NCI-H526 treated with DMSO at 0.1 percent for 48 hours (cell line): ENCODE measurements at regions not wholly inside any gene's neighbourhood (a gene's known extent, or its start where the extent isn't known, plus 50 kb on each side); places are given as distances from the start of the nearest gene placed in this dataset.

ENCODE experiments used
- DNase-seq: peaks from one replicate; lab custom pipeline; 2025; lab: John Stamatoyannopoulos, UW

DNA sequence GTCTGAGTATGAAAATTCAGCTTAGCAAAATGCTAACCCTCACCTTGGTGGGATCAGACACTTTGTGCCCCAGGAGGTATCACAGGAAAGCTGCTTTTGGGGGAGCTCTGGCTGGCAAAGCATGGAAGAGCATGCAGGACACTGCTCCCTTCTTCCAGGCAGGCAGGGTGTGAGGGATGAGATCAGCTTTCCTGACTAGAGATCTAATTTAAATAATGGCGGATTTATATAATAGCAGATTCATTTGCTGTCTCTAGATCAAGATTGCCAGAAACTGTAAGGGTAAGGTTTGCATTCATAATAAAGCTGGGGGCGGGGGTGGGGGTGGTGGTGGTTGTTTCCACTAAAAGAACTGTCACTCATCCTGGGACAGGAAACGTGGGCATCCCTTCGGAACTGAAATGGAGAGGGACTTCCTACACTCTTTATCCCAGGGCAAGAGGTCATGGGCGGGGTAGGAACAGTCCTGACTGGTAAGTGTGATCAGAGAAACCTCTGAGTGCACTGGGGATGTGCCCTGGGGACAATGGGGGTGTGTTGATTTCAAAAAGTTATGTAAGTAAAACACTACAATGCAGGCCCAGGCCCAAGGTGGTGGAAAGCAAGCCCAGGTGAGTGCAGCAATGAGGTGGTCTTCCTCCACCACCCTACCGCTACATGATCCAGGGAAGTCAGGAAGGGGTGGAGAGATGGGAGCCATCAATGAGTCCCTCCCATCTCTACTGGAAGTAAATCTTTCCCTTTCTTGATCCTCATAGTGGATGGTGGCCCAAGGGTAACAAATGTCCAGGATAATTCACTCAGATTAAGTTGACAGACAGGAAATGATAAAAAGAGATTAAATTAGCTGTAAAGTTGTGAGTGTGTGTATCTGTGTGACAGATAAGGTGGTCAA lies 171.4 kb upstream of the SERPINE2 start:
- no peak for DNase-seq

DNA sequence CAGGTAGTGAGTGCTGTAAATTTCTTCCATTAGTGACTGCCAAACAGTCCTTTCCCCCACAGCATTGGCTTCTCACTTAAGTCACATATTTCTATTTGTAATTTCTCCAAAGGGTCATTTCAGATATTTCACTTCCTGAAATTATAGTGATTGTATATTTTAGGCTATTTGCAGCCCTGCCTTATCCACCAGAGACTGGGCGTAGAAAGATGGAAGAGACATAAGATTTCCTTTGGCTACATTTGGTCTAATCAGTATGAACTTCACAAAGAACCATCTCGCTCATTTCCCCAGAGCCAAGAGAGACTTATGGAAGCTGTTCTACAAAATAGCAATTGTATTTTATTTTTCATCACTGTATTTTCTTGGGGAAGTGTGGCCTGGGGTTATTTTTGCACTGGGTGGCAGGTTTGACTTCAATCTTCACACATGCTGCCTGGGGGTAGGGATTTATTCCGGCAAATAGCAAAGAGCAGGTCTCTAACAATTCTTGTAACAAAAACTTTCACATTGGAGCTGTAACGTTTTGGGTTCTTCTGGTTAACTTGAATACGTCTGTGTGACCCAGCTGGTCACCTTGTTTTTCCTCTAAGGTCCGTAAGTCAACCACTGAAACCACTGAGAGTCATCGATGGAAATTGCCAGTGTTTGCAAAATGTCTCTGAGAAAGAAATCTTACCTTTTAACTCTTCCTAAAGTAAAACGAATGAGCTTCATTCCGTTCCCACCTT lies 170.6 kb upstream of the SERPINE2 start:
- DNase-seq: no peak

DNA sequence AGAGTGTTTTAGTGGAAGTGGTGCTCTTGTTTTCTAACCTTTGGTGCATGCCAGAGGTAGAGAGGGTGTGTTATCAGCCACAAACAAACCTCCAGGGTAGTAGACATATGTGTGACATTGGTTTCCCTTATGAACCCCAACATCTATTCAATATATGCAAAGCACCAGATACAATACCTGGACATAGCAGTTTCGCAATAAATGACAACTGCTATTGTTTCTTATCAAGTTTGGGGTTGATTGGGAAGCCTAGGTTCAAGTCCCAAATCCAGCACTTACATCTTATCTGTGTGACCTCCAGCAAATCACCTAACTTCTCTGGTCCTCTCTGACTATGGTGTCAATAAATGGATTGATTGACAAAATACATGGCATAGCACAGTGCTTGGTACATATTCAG lies 169.4 kb upstream of the SERPINE2 start:
- DNase-seq: no peak

DNA sequence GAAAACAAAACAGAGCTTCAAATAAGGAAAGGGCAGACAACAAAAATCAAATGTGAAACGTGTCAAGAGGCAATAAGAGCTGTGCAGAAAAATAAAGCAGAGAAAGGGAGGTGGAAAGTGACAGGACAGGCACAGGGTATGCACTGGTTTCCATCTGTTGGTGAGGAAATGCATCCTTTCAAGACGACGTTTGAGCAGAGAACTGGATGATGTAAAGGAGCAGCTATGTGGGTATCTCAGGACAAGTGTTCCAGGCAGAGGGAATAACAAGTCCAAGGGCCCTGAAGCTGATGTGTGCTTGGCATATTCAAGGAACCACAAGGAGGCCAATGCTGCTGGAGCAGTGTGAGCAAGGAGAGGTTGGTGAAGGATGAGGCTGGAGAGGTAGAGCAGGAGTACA lies 168.9 kb upstream of the SERPINE2 start:
- no peak for DNase-seq

- DNase-seq: no peak
Measured at GRCh38 chr2:224206816-224207215, 167.7 kb upstream of the SERPINE2 start.

DNA sequence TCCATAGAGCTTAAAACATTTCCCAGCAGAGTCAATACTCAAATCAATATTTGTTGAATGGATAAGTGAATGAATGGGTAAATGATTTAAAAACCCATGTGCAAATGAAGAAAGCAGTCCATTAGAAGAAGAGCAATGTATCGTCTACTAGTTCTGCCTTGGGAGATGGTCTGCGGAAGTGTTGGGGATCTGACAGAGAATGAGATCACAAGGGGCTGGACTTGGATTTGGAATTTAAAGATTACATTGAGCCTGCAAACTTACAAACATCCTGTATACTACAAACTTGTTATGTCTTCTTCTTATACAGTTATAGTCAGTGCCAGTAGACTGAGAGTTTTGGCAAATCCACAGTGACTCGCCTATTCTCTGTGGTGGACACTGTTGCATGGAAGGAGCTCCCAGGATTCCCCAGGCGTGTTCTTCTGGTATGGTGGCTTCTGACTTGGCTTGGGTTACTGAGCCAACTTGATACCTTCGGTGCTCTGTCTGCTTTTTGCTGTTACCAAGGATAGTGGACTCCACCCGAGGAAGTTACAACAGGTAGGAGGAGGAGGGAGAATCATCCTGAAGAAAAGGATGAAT lies 163.3 kb upstream of the SERPINE2 start:
- no peak for DNase-seq

- no peak for DNase-seq
Measured at GRCh38 chr2:224198436-224198835, 159.3 kb upstream of the SERPINE2 start.

DNA sequence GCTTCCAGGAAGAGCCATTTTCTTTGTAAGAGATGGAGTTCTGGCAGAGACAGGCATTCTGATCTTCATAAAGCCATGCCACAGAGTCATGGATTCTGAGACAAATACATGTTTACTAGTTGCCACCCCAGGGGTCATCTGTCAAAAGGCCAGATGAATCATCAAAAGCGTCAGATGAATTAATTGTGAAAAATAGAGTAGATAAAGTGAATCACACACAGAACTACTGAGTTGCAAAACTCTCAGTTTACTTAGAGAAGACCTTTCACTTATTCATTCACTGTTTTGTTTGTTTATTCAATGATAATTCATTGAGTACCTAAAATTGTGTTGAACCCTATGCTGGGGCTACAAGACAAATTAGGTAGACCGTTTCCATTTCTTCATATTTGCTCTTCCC lies 157.7 kb upstream of the SERPINE2 start:
- no peak for DNase-seq

GRCh38 chr2:224195925-224196571 lies 157.0 kb upstream of the SERPINE2 start:
- no peak for DNase-seq

GRCh38 chr2:224194161-224194560 lies 155.1 kb upstream of the SERPINE2 start:
- DNase-seq: no peak

DNA sequence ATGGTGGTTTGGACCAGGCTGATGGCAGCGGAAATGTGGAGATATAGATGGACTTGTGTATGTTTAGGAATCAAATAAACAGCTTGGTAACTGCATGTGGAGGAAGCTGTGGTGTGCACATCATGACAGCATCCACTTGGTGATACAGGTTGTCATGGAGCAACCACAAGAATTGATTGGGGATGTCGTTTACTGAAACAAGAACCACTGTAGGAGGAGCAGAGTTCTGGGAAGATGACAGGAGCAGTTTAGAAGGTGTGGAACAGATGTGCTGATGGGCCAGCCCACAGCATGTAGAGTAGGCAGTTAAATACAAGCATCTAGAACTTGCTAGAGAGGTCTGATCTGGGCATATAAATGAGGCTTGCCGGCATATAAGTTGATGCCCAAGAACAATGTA lies 152.4 kb upstream of the SERPINE2 start:
- no peak for DNase-seq

- DNase-seq: no peak
Measured at GRCh38 chr2:224190936-224191270, 151.8 kb upstream of the SERPINE2 start.

- no peak for DNase-seq
Measured at GRCh38 chr2:224190234-224190935, 151.3 kb upstream of the SERPINE2 start.

DNA sequence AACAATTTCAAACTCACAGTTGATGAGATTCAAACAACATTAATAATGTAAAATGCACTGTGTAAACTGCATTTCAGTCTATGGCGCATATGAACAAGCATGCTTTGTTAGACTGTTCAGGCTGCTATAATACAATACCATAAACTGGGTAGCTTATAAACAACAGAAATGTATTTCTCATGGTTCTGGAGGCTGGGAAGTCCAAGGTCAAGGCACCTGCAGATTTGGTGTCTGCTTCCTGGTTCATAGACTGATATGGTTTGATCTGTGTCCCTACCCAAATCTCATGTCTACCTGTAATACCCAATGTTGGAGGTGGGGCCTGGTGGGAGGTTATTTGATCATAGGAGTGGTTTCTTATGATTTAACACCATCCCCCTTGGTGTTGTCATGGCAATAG lies 148.1 kb upstream of the SERPINE2 start:
- DNase-seq: no peak

- no peak for DNase-seq
Measured at GRCh38 chr2:224185023-224185601, 146.0 kb upstream of the SERPINE2 start.

- no peak for DNase-seq
Measured at GRCh38 chr2:224183086-224183485, 144.0 kb upstream of the SERPINE2 start.

DNA sequence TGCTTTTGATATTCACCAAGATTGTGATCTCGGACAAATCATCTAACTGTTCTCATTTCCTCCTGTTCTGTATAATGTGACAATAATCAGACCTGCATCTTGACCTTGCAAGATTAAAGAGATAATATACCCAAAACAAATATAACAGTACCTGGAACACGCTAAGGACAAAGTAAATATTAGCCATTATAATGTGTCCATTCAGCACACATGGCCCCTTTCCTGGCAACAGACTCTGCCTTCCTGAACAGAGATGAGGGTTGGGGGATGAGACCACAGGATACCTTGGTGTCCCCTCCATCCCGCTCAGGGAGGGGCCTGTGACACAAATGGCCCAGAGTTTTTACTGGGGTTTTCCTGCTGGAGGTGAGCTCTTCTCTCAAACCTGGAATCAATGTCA lies 143.4 kb upstream of the SERPINE2 start:
- DNase-seq: no peak

DNA sequence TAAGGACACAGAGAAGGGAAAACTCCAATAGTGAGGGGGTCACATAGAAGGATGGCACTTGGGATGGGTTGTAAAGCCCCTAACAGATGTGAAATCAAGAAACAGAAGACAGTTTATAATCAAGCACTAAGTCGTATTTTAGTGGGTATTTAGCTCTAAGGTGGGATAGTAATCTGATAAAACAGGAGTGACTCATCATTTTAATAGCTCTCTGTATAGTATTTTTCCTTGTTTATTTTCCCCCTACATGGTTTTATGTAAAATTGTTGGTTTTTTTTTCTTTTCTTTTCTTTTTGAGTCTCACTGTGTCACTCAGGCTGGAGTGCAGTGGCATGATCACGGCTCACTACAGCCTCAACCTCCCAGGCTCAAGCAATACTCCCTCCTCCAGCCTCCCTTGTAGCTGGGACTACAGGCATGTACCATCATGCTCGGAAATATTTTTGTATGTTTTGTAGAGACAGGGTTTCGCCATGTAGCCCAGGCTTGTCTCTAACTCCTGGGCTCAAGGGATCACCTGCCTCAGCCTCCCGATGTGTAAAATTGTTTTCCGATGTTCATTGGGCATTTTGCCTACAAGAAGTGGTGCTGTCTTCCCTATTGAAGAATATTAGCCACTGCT lies 142.6 kb upstream of the SERPINE2 start:
- no peak for DNase-seq

DNA sequence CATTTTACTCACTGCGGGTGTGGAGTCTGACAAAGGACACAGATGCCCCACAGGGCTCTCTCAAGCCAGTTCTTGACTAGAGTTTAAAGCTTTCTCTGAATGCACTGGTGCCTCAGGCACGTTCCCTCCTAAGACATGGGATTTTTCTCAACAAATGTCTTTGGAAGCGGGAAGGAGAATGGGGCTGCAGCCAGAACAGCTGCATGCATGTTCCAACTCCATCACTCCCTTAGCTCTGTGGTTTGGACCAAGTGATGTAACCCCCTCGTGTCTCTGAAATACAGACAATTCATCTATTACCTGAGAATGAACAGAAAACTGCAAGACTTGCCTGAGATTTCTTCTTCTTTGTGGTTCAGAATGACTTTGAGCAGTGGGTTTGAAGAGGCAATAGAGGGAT lies 141.7 kb upstream of the SERPINE2 start:
- DNase-seq: no peak

DNA sequence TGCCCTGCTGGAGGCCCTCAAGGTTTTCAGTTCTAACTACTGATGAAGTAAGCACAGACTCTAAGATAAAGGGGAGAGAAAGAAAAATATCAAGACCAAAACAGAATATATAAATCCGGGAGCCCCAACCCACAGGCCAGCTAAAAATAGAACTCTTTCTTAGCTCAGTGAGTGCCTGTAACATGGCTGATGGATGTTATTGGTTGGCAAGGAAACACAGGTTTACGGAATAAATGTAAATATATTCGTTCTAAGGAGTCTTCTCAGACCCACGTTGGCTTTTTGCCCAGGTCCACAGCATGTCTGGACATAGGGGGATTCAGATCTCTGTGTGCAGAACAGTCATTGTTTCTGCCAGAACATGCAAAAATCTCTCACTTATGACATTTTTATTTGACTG lies 139.0 kb upstream of the SERPINE2 start:
- no peak for DNase-seq

GRCh38 chr2:224175538-224175937 lies 136.5 kb upstream of the SERPINE2 start:
- DNase-seq: no peak
